Sigmoid colon (tissue), 6 donors: ENCODE measurements at regions not wholly inside any gene's neighbourhood (a gene's known extent, or its start where the extent isn't known, plus 50 kb on each side); places are given as distances from the start of the nearest gene placed in this dataset.

Source experiments
- DNase-seq: peaks from one replicate; pipeline ENCODE4 v3.0.0-alpha.2; 2019
- H3K27ac ChIP-seq, 4 donors: fragments of 200-600 bp; sonication (generic); one replicate each; pipeline ENCODE4 v1.5.1; 2016 to 2019; ENCODE audit warnings: mild to moderate bottlenecking in 1 of 4
- H3K27me3 ChIP-seq, 3 donors: fragments of 200-600 bp; sonication (generic); one replicate each; pipeline ENCODE4 v1.5.1; 2019; ENCODE audit warnings: mild to moderate bottlenecking in 1 of 3
- H3K36me3 ChIP-seq, 4 donors: fragments of 200-600 bp; sonication (generic); one replicate each; pipeline ENCODE4 v1.5.1; 2016 to 2019
- H3K4me1 ChIP-seq, 4 donors: fragments of 200-600 bp; sonication (generic); one replicate each; pipeline ENCODE4 v1.5.1; 2017 to 2019
- H3K4me3 ChIP-seq, 4 donors: fragments of 200-600 bp; sonication (generic); one replicate each; pipeline ENCODE4 v1.5.1; 2017 to 2019; ENCODE audit warnings: mild to moderate bottlenecking in 2 of 4, moderate library complexity in 1 of 4
- H3K9me3 ChIP-seq, 4 donors: fragments of 200-600 bp in 3 of 4; sonication (generic) in 3 of 4; one replicate each; pipeline versions ENCODE4 v1.5.1 to v1.6.1; 2013 to 2019
- CTCF ChIP-seq, 4 experiments: fragments of 450-650 bp in 3 of 4; fragments of 200-600 bp in 1 of 4; IDR thresholded peaks; one replicate each; pipeline ENCODE4 v1.5.1; 2016 to 2019; ENCODE audit warnings: antibody characterized with exemption in 4 of 4, mild to moderate bottlenecking in 3 of 4, moderate library complexity in 2 of 4
- EP300 ChIP-seq, 4 donors: sonication (generic); formaldehyde crosslinking; IDR thresholded peaks; one replicate each; pipeline ENCODE4 v1.6.1; 2017; ENCODE audit warnings: antibody characterized with exemption in 4 of 4
- POLR2A ChIP-seq, 2 donors: fragments of 450-650 bp; IDR thresholded peaks; one replicate each; pipeline ENCODE4 v1.6.1; 2016; ENCODE audit warnings: antibody characterized with exemption in 2 of 2, mild to moderate bottlenecking in 2 of 2, moderate library complexity in 2 of 2
- POLR2AphosphoS5 ChIP-seq, 4 donors: sonication (generic); formaldehyde crosslinking; IDR thresholded peaks; one replicate each; pipeline ENCODE4 v1.6.1; 2017; ENCODE audit warnings: antibody characterized with exemption in 4 of 4
- WGBS, 2 donors: extraction: QIAGEN DNeasy Blood & Tissue Kit; methylation state at CpG; one replicate each; pipeline ENCODE4 v1.1.7; 2013; 5-methylcytosine and 5-hydroxymethylcytosine counted together
- intact Hi-C: fragments of 100-400 bp; cut with DNase I; formaldehyde crosslinking; loops from one replicate; pipeline ENCODE4 v1.15.1; 2023
- donor health status: healthy with polysubstance abuse.
- donor health status: healthy.

- Histone ChIP-seq H3K27me3 (no peaks in the 10 kb centered on the region), H3K4me3 (no peak overlapping the region), H3K36me3 (no peaks in the 10 kb centered on the region), H3K4me1 (peaks cover 0 to 32% (median 20%) of the 10 kb centered on the region in 4 donors), H3K27ac (no peak overlapping the region), H3K9me3 (no peaks in the 10 kb centered on the region)
- 81 to 85% methylated on average over 2 of the region's 2 CpGs for WGBS, 2 donors
- intact Hi-C loops = no loop called here
- TF ChIP-seq POLR2AphosphoS5 (IDR thresholded peaks at IDR 0.05) = no peak
- no peak for TF ChIP-seq CTCF (IDR thresholded peaks at IDR 0.05)
- TF ChIP-seq POLR2A (IDR thresholded peaks at IDR 0.05) = no peak
- TF ChIP-seq EP300 (IDR thresholded peaks at IDR 0.05) = no peak
- no peak for DNase-seq
Measured at GRCh38 chr14:87153391-87153790, 839.6 kb downstream of the GALC start.

- 36 to 52% methylated on average over 5 of the region's 5 CpGs for WGBS, 2 donors
- Histone ChIP-seq H3K36me3 (no peaks in the 10 kb centered on the region), H3K9me3 (no peaks in the 10 kb centered on the region), H3K27me3 (no peaks in the 10 kb centered on the region), H3K27ac (no peak overlapping the region), H3K4me3 (no peak overlapping the region), H3K4me1 (peaks cover 0 to 32% (median 20%) of the 10 kb centered on the region in 4 donors)
- intact Hi-C loops = no loop called here
- no peak for DNase-seq
- TF ChIP-seq CTCF (IDR thresholded peaks at IDR 0.05) (no peak), POLR2A (IDR thresholded peaks at IDR 0.05) (no peak), EP300 (IDR thresholded peaks at IDR 0.05) (no peak), POLR2AphosphoS5 (IDR thresholded peaks at IDR 0.05) (no peak)
Measured at GRCh38 chr14:87152693-87153092, 840.3 kb downstream of the GALC start.

GRCh38 chr14:87149583-87150354 is 843.2 kb downstream of the GALC start:
- no peaks in the 10 kb centered on the region for H3K36me3 ChIP-seq
- no peaks in the 10 kb centered on the region for H3K9me3 ChIP-seq
- H3K4me1 ChIP-seq = peaks cover 0 to 20% (median 16%) of the 10 kb centered on the region in 4 donors
- 36 to 52% methylated on average over 6 of the region's 6 CpGs for WGBS, 2 donors
- H3K27me3 ChIP-seq = no peaks in the 10 kb centered on the region
- H3K4me3 ChIP-seq = no peak overlapping the region
- DNase-seq = no peak
- H3K27ac ChIP-seq = no peak overlapping the region
- intact Hi-C loops = no loop called here
- TF ChIP-seq POLR2AphosphoS5 (IDR thresholded peaks at IDR 0.05) (no peak), POLR2A (IDR thresholded peaks at IDR 0.05) (no peak), CTCF (IDR thresholded peaks at IDR 0.05) (no peak), EP300 (IDR thresholded peaks at IDR 0.05) (no peak)

GRCh38 chr14:87148655-87149054 is 844.3 kb downstream of the GALC start:
- H3K9me3 ChIP-seq = no peaks in the 10 kb centered on the region
- H3K4me1 ChIP-seq = peaks cover 0 to 15% (median 10%) of the 10 kb centered on the region in 4 donors
- H3K27me3 ChIP-seq = no peaks in the 10 kb centered on the region
- intact Hi-C loops = no loop called here
- no peak overlapping the region for H3K27ac ChIP-seq
- 60 to 65% methylated on average over 3 of the region's 3 CpGs for WGBS, 2 donors
- no peak overlapping the region for H3K4me3 ChIP-seq
- TF ChIP-seq EP300 (IDR thresholded peaks at IDR 0.05) = no peak
- TF ChIP-seq POLR2AphosphoS5 (IDR thresholded peaks at IDR 0.05) = no peak
- no peak for TF ChIP-seq CTCF (IDR thresholded peaks at IDR 0.05)
- no peak for TF ChIP-seq POLR2A (IDR thresholded peaks at IDR 0.05)
- no peak for DNase-seq
- no peaks in the 10 kb centered on the region for H3K36me3 ChIP-seq
